ENCODE measurements at regions not wholly inside any gene's neighbourhood (a gene's known extent, or its start where the extent isn't known, plus 50 kb on each side); places are given as distances from the start of the nearest gene placed in this dataset.

DNA sequence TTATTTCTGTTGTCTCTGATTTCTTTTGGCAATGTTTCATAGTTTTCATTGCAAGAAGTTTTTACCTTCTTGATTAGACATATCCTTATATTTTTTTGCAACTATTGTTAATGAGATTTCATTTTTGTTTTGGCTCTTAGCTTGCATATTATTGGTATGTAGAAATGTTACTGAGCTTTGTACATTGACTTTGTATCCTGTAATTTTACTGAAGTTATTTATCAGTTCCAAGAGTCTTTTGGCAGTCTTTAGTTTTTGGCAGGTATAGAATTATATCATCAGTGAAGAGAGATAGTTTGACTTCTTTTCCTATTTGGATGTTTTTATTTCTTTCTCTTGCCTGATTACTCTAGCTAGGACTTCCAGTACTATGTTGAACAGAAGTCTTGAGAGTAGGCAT, 375.7 kb downstream of the TDRD3 start:
- DNase-seq (ENCODE audit: low spot score): no peak

DNA sequence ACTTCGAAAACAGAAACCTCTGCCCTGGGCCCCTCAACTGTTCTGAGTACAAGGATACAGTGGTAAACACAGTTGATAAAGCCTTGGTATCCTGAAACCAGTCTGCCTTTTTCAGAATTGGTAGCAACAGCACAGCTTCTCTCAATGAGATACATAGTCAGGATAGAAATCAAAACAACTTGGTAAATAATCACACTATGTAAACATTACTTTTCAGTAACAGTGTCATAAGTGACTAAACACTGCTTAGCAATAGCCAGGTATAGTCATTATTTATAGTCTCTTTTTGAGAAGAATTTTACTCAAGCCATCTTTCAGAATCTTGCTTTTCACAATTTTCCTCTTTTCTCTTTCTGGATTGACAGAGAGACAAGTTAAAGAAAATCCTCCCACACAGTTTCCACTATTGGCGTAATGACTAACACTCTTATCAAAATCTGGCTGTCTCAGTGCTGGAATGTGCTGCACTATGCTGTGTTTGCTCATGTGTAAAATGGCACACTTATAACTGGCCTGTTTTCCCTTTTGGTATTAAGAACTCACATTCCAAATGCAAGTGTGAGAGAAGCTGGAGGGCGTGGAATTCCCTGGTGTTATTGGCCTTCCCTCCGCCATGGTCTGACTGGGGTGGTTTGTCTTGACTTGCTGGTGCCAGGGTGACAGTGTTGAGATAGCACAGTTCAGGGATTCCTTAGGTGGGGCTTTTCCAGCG, 368.8 kb downstream of the TDRD3 start:
- no peak for DNase-seq (ENCODE audit: low spot score)

DNA sequence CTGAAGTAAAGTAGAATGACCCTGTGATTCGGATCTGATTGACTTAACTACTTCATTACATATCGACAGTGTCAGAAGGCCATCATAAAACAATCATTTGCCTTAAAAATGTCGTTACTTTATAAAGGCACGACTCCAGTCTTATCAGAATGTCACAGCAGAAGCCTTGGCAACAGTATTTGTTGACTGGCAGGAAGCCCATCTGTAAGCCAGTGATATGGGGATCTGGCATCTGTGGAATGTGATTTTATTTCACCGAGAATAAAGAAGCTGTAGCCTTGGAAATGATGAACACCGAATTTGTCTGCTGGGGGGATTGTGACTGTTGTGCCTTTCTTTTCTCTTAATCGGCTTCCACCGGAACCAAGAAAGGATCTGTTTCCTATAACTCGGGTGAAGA, 362.5 kb downstream of the TDRD3 start:
- no peak for DNase-seq (ENCODE audit: low spot score)

DNA sequence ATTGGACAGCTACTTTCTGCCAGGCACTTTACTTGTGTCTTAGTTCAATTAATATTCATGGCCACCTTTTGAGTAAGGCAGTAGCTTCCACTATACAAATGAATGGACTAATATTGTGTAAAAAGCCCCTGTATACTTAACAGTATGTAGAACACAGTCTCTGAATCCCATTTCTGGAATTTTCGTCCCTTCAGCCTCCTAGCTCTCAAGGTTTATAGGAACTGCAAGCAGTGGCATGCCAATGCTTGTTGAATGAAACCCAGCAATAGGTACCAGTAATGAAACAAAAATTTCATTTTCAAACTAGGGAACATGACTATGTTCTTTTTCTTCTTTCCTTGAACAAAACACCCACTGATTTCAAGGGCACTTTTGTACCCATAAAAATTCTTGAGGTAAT, 361.6 kb downstream of the TDRD3 start:
- DNase-seq (ENCODE audit: low spot score): no peak

DNA sequence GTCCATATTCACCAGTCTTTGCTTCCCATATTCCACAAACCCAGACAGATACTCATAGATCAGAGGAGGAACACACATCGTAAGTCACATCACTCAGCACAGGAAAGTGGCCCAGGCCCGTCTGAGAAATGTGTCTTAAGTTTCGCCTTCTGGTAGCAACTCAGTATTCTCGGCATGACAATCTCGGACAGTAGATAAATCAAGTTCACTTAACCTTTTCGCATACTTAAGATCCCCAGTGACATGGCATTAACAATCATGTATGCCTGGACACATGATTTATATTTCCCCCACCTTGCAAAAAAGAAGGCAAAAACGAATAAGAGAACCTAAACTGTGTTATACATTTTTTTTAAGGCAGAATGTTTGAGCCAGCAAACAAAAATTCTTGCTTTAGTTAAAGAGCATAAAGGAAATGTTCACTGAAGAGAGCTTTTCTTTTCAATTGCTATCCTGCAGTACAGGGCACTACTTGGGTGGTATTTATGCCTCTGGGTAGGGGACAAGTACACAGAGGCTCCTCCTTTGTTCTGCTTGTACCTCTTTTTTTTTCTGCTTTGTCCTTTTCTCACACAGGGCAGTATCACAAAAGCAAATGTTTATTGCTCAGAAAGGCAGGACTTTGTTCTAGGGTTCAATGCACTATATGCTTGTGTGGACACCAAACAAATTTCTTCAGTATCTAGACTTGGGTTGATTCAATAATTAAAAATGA, 360.6 kb downstream of the TDRD3 start:
- no peak for DNase-seq (ENCODE audit: low spot score)

DNA sequence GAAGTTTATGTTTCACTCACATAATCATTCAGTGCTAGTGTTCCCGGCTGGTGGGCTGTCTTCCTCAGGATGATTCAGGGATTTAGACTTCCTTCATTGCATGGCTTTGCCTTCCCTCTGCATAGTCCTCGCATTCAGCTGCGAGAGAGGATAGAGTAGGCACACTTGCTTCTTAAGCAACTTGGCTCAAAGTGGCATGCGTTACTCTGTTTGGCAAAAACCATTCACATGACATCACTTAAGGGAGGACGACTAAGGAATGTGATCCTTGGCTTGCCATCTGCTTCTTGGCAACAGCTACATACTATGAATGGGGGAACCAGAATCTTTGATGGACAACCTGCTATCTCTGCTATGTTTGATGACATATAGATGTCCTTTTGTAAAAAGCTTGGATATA, 359.3 kb downstream of the TDRD3 start:
- no peak for DNase-seq (ENCODE audit: low spot score)

DNA sequence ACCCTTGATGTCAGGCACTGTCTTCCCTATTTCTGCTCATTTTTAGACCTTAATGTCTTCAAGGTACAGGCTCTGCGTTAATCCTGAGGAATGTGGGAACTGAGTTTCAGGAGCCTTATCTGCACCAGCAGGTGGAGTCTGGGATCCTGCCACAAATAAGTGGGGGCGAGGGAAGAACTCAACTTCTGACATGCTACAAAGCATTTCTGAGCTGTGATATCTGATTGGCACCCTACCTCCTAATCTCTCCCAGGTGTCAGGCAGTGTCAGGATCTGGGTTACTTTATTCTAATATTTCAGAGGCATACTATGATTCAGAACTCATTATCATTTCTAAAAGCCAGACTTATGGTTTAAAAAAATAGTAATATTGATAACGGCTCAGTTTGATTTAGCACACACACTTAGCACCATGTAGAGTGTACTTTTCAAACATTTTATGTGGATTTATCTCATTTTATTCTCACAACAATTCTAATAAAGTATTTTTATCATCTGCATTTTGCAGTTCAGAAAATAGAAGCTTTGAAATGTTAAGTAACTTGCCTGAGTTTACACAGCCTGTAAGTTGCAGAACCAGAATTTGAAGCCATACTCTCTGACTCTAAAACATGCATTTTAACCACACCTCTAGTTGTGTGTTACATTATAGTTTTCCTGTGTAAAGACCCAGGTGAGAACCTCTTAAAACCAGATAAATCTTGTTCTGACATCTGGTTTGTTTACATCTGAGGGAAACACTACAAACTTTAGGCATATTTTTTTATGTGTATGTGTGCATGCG, 358.6 kb downstream of the TDRD3 start:
- no peak for DNase-seq (ENCODE audit: low spot score)

DNA sequence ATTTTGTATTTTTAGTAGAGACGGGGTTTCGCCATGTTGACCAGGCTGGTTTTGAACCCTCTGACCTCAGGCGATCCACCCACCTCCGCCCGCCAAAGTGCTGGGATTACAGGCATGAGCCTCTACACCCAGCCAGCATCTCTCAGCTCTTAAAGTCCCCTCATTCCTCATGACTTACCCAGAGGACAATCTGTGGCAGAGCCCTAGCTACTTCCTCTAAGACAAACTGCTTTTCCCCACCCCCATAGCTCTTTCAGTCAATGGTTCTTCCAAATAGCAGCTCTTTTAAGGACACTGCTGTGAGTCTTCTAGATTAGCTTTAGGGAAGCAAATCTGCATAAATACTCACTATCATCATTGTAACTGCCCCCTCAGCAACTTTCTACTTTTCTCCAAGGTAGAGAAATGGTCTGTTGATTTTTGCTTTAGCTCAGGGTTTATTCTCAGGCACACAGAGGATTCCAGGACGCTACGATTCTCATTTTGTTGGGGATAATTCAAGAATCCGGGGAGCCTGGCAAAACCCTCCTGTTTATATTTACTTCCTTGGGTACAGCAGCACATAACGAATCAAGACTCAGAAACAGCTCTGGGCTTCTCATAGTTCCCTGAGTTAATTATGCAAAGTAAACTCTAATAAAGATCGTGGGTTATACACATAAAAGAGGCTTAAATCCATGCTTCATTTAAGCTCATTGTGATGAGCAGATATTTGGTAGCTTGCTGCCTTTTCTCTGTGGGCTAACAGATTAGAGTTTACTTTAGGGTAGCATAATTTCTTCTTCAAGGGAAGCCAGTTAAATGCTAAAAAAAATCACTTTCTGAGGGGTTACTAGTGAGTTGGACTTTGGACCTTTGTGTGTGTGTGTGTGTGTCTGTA, 357.4 kb downstream of the TDRD3 start:
- DNase-seq (ENCODE audit: low spot score): no peak

DNA sequence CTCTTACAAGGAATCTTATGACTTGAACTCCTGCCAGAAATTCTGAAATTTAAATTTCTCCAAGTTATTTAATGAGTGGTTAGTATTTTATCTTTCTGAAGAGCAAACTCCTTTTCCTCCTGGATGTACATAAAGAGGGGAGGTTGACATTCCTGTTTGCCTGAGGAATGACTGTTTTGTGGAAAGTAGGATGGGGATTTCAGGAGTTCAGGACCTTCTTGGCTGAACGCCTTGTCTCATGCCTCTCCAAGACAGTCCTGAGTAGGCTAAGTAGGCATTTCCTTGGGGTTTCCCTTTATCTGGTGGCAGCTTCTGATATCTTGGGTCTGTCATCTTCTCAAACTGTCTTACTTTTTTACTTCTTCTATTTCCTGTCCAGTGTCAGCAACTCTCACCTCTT, 356.6 kb downstream of the TDRD3 start:
- DNase-seq (ENCODE audit: low spot score): no peak

DNA sequence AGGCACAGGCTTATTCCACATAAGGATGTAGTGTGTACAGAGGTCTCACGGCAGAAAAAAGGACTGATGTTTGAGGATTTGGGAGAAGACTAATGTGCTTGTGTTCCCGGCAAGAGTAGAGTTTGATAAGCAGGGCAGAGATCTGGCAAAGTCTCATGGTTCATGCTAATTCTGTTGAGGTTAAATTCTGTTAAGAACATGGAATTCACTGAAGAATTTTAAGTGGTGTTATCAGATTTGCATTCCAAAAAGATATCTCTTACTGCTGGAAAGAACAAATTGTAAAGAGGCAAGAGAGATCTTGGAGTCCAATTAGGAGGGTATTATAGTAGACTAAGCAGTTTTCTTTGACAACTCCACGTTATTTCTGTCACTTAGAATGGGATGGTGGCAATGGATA, 348.3 kb downstream of the TDRD3 start:
- no peak for DNase-seq (ENCODE audit: low spot score)

DNA sequence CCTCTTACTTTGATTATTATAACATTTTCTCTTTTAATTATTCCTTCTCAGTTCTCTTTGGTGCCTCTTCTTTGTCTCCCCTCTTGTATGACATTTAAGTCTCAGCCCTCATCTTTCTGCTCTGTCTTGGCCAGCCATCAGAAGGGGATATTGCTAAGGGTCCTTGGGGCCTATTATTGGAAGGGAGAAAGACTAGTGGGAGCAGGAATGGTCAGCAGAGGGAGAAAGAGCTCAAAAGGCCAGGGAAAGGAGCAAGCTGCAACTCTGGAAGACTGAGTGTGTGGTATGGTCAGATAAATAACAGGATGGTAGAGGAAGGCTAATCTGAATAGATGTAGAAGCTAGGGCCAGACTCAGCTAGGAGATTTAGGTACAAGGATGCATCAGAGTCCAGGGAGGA, 336.9 kb downstream of the TDRD3 start:
- no peak for DNase-seq (ENCODE audit: low spot score)

DNA sequence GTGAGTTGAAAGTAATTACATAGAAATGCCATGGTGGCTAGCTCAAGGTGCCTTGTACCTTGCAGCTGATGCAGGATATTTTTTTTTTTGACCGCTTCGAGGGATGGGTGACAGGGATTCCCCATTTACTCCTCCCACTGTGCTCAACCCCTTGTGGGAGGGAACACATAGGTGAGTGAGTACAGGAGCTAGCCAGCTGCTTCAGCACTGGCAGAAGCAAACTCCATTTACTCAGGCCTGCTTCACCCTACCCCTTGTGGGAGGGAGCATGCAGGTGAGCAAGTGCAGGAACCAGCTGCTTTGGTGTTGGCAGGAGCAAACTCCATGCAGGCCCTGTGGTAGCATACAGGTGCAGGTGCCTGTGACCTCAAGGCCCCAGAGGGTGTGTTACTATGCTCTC, 330.1 kb downstream of the TDRD3 start:
- DNase-seq (ENCODE audit: low spot score): no peak

DNA sequence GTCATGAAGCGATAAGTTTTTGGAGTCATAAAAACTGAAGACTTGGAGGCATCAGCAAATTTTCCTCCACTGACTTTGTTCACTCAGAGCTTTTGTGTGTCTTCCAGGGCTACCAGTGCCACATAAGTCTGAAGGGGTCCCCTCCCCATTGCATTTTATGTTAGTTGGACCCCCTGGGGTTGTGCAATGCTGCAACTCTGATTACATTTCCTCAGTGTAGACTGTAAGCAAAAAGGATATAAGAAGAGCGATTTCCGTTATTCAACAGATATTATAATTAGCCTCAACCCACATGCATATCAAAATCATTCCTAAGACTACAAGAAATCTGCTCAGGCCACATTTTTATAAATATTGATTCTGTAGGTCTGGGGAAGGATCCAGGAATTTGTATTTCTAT, 324.0 kb downstream of the TDRD3 start:
- no peak for DNase-seq (ENCODE audit: low spot score)

DNA sequence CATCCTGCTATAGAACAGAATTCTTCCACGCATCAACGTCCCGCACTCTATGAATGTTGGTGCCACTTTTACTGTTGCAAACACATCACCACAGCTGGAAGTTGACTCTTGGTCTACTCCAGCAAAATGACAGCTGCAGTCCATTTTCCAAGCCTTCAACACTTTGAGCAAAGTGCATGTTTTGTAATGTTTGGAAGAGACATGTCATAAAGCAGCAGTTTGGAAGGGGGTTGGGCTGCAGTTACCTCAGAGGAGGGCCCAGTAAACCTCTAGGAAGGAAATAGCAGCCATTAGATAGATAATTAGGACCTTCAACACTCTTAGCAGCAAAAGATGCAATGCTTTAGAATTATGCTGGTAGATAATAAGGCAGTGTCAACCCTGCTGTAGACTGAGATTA, 323.6 kb downstream of the TDRD3 start:
- no peak for DNase-seq (ENCODE audit: low spot score)

DNA sequence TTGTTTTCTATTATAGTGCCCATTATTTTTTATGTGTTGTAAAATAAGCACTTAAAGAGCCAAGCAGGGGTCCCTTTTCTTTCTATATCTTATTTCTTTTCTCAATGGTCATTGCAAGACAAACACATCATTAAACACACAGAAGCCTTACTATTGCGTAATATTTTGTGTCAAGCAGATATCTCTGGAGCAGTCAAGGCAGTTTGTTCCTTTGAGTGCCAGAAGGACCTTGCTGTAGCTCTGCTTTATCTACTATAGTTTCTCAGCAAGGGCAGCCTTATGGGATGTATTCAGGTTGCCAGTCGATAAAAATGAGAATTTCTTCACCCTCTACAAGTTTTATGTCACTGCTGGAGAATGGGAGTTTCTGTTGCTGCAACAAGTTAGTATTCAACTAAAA, 319.3 kb downstream of the TDRD3 start:
- DNase-seq (ENCODE audit: low spot score): no peak

DNA sequence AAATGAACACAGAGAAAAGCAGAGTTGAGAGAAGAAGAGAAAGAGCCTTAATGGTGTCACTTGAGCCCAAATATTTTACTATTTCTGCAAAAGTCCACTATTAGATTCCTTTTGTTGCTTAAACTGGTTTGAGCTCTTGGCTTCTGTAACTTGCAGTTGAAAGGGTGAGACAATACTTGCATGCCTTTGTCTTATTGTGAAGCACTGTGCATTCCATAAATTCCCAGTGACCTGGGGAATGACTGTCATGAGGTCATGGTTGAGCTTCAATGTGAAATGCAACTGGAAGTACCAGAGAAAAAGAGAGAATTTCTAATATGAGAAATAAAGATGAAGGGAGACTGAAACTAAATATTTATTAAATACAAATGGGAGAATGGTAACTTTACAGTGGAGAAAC, 310.9 kb downstream of the TDRD3 start:
- no peak for DNase-seq (ENCODE audit: low spot score)

DNA sequence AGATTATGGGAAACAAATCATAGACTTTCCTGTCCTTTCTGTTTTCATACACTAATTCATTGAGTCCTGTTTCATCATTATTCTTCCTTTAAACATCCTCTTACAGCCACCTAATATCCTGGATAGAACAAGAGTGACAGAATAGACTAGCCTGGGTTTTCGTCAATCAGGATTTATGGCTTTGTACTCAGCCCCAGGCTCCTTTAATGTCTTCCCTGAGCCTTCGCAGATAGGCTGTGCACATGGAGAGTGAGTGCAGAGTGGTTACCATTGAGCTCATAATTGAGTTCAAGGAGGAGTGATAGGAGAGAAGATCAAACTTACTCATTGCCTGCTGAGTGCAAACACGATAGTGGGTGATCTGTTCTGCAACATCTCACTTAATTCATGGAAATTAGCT, 304.9 kb downstream of the TDRD3 start:
- DNase-seq (ENCODE audit: low spot score): no peak

DNA sequence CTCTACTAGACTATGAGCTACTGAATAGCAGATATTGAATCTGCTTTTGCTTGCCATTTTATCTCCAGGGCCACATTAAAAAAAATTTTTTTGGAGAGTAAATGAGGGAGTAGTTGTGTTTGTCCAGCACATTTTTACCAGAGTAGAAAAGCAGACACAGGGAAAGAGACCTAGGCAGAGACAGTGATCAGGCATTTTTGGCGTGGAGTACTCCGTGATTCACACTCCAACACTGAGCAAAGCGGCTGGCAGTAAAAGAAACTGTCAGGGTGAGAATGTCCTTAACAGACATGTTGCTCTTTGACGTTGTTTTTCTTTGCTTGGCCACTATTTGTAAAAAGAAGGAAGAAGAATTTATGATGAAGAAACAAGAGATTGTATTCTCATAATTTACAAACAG, 304.0 kb downstream of the TDRD3 start:
- DNase-seq (ENCODE audit: low spot score): no peak

DNA sequence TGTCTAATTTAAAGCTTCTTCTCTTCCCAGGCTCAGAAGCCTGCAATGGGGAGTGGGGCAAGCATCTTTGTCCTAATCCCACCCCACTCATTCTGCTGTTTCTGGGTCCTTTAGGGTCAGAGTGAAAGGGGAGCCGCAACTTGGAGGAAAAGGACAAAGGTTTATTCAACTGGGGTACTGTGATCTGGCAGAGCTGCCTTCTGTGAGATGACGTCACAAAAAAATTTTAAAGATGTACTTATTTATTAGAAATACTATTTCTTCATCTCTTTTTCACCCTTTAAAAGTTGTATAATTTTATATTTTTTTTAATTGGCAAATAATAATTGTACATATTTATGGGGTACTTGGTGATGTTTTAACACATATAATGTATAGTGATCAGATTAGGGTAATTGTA, 302.6 kb downstream of the TDRD3 start:
- DNase-seq (ENCODE audit: low spot score): no peak

DNA sequence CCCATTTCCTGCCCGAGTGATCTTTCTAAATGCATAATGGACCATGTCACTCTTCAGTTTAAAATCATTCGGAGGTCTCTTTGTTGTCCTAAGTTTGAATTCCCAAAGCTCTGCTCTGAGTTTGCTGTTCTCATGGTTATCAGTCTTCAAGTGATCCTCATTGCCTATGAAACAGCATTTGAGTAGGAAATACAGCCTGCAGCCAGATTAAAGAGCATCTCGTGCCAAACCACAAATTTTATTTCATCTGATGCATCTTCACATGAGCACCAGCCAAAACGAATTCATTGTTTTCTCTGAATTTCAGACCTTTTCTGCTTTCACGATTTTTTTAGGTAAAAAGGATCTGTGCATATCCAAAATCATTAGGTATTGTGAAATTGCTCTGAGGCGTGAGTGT, 299.6 kb downstream of the TDRD3 start:
- DNase-seq (ENCODE audit: low spot score): no peak

DNA sequence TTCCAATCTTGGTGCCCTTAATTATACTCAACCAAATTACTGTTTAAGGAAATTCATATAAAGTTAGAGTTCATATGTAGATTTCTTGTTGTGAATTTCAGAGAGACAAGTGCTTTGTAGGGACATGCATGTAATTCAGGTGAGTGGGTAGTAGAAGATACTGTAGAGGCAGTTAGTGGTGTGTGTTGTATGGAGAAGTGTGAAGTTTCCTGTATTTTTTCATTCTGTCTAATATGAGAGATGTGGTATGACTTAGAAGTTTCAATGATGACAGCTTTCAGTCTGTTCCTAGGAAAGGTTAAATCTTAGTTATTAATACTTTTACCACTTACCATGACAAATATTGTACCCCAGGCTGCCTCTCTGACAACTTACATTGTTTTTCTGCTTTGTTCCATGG, 294.2 kb downstream of the TDRD3 start:
- no peak for DNase-seq (ENCODE audit: low spot score)

DNA sequence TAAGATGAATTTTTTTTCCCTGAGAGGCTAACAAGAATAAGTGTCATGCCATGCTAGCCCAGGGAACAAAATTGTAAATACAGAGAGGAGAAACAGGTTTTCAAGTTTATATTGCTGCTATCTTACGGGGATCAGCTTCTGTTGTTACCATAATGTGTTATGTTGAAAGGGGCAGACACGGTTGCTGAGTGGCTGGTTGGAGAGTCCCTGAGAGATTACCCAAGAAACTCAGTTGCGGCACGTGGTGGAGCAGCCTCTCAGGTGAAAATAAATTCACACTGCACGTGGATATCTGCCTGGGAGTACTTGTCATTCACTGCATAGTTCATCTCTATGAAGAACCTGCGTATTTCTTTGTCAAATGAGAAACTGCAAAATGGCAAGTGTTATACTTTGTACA, 293.6 kb downstream of the TDRD3 start:
- no peak for DNase-seq (ENCODE audit: low spot score)

All from ecto neural progenitor cell (in vitro differentiated cells).